Renal cortex interstitium (tissue), 11 donors: ENCODE measurements at regions not wholly inside any gene's neighbourhood (a gene's known extent, or its start where the extent isn't known, plus 50 kb on each side); places are given as distances from the start of the nearest gene placed in this dataset.

Experiments used
- DNase-seq, 11 donors: peaks; one replicate each; pipeline ENCODE4 v3.0.0-alpha.2; 2013; ENCODE audit warnings: low read depth in 9 of 11, low spot score in 4 of 11; ENCODE audit errors: extremely low read depth in 1 of 11

GRCh38 chr1:221636096-221636495 lies 105.8 kb downstream of the DUSP10 start:
- no peak for DNase-seq

GRCh38 chr1:221636967-221637366 lies 104.9 kb downstream of the DUSP10 start:
- no peak for DNase-seq

DNA sequence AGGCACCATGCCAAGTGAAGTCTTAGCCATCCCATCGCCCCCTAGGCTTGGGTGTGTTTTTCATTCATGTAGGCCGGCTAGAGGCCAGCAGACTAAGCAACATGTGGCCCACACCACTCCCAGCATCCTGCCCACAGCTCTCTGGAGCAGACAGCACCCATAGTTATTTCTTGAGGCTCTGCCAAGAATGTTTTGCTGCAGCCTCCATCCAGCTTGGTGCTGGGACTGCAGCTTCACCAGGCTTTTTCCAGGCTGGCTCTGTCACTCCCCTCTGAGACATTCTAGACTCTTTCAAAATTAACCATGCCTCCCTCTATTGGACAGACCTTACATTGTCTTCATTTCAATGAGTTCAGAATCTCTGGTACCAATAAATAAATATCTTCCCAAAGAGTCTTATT lies 104.2 kb downstream of the DUSP10 start:
- DNase-seq = no peak

GRCh38 chr1:221638595-221638994 lies 103.3 kb downstream of the DUSP10 start:
- DNase-seq = no peak

DNA sequence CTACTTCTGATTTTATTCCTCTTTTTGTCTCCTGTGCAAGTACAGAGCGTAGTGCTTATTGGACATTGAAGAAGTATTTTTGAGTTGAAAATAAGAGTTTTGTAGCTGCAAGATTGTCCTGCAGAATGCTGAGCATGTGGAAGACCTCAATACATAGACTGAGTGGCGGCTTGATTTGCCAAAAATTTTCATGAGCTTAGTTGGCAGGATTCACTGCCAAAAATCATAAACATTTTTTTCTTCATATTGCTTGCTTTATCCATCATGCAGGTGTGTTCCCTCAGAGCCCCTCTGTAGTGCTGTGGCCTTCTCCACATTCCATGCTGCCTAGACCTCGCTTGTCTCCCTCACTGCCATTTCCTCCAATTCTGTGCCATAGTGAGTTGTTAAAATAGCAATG lies 100.1 kb downstream of the DUSP10 start:
- DNase-seq = no peak

DNA sequence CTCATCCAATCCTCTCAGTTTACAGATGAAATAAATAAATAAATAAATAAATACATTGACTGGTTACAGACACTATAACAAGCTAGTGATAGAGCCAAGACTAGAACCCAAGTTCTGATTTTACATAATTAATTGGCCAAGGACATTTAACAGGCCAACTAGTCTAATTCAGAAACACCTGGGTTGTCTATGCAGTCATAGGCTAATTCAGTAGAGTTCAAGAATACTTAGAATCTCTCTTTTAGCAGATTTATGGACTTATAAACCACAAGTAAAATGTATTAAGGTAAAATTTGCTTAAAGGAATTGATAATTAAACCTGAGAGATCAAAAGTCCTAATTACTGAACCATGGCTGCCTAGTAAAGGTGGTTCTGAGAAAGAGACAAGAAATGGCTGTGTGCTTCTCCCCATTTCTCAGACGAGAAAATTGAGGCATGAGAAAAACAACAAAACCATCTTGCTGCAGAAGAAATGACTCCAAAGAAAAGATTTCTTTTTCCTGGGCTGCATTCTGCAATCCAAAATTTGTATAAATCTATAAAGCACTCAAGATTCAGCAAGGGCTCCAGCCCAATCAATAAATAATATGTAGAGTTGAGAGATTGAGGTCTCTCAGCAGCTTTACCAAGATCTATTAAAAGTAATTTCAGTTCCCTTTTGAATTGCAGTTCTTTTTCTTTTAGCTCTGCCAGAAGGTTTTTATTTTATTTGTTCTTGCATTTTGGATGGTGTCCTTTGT lies 98.3 kb downstream of the DUSP10 start:
- no peak for DNase-seq

- no peak for DNase-seq
Measured at GRCh38 chr1:221644145-221644448, 97.8 kb downstream of the DUSP10 start.

DNA sequence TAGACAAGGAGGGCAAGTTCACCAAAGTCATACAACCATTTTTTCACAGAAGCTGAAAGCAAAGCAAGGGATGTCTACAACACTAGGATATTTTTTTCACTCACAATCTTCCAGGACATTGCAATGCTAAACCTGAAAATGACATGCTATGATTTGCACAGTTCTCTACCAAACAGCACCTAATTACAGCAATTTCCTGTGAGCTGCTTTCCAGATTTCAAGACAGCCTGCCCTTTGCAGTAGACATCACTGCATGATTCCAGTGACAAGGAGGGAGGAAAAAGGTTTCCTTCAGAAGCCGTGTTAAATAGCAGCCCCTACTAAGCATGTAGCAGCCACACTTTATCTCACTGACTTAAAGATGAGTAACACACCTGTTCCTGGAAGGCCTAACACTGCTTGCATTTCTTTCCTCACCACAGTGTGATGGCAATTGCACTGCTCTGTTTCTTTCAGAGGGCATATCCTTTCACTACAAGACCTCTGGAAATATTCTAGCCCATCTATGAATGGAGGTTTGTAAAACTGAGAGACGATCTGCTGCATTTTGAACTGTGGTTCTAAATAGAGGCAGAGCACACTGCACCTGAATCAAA lies 97.1 kb downstream of the DUSP10 start:
- DNase-seq = no peak

GRCh38 chr1:221648201-221648600 lies 93.7 kb downstream of the DUSP10 start:
- DNase-seq = no peak
